ENCODE measurements at regions not wholly inside any gene's neighbourhood (a gene's known extent, or its start where the extent isn't known, plus 50 kb on each side); places are given as distances from the start of the nearest gene placed in this dataset.
"Not testable (repeated sequence)": the region's sequence is repeated elsewhere in the genome, so short reads cannot be mapped to it uniquely, and the experiment has no call there.

DNA sequence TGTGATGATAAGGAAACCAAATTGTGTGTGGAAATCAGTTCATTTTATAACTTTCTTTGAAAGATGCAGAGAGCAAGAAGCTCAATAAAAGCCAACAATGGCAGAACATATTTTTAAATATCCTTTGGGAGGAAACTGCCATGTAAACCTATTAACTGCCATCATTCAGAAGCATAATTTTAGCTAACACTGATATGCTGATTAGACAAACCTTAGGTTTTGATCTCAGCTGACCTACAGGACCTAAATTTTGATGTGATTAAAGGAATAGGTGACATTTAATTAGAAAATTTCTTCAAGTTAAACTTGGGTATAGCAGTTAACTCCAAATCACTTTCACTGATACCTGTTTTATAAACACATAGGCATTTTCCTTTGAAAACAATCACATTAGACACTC, 187.1 kb downstream of the TFAP2B start:
- intact Hi-C loops (cut with DNase I), result no loop called here
- TF ChIP-seq, protein P1, sequence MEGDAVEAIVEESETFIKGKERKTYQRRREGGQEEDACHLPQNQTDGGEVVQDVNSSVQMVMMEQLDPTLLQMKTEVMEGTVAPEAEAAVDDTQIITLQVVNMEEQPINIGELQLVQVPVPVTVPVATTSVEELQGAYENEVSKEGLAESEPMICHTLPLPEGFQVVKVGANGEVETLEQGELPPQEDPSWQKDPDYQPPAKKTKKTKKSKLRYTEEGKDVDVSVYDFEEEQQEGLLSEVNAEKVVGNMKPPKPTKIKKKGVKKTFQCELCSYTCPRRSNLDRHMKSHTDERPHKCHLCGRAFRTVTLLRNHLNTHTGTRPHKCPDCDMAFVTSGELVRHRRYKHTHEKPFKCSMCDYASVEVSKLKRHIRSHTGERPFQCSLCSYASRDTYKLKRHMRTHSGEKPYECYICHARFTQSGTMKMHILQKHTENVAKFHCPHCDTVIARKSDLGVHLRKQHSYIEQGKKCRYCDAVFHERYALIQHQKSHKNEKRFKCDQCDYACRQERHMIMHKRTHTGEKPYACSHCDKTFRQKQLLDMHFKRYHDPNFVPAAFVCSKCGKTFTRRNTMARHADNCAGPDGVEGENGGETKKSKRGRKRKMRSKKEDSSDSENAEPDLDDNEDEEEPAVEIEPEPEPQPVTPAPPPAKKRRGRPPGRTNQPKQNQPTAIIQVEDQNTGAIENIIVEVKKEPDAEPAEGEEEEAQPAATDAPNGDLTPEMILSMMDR (IDR thresholded peaks at IDR 0.05), result no peak
- TF ChIP-seq POLR2A (IDR thresholded peaks at IDR 0.05), result no peak

GRCh38 chr6:51007237-51007636, 188.6 kb downstream of the TFAP2B start:
- H3K4me1 ChIP-seq, result no peaks in the 10 kb centered on the region
- no peaks in the 10 kb centered on the region for H3K9me3 ChIP-seq
- H3K27me3 ChIP-seq, result no peaks in the 10 kb centered on the region
- intact Hi-C loops (cut with DNase I), result no loop called here
- TF ChIP-seq, protein P1 (IDR thresholded peaks at IDR 0.05), result no peak
- no peak for TF ChIP-seq POLR2A (IDR thresholded peaks at IDR 0.05)
- H3K27ac ChIP-seq, result no peak overlapping the region
- no peaks in the 10 kb centered on the region for H3K36me3 ChIP-seq
- DNase-seq, result no peak
- no peak overlapping the region for H3K4me3 ChIP-seq

More for the DNA sequence above, 187.1 kb downstream of the TFAP2B start:
- Histone ChIP-seq H3K36me3 (no peaks in the 10 kb centered on the region), H3K27ac (no peak overlapping the region), H3K27me3 (no peaks in the 10 kb centered on the region), H3K4me3 (no peak overlapping the region), H3K9me3 (no peaks in the 10 kb centered on the region), H3K4me1 (no peaks in the 10 kb centered on the region)
- no peak for DNase-seq

DNA sequence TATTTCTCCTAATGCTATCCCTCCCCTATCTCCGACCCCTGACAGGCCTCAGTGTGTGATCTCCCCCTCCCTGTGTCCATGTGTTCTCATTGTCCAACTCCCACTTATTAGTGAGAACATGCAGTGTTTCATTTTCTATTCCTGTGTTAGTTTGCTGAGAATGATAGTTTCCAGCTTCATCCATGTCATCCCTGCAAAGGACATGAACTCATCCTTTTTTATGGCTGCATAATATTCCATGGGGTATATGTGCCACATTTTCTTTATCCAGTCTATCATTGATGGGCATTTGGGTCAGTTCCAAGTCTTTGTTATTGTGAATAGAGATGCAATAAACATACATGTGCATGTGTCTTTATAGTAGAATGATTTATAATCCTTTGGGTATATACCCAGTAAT, 190.0 kb downstream of the TFAP2B start:
- H3K27ac ChIP-seq; DNase-seq; H3K4me1 ChIP-seq; H3K36me3 ChIP-seq; intact Hi-C loops (cut with DNase I); H3K4me3 ChIP-seq; H3K9me3 ChIP-seq; H3K27me3 ChIP-seq: not testable (repeated sequence)
- 54 to 95% methylated on average over 1 of the region's 1 CpG for WGBS, 2 donors

DNA sequence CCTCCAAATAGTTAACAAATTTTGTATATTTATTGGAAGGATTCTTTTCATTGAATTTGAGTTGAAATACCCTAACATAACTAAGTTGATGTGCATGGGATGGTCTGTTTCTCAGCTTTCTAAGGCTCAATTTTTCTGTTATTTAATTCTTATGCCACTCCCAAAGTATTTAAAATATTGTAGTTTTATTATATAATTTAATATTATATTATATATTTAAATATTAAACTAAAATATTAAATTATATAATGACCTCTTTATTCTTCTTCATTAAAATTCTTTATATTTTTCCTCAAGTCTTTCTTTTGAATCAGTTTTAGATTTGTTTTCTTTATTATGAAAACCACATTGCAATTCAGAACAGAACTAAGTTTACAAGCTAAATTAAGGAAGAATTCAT, 194.7 kb downstream of the TFAP2B start:
- DNase-seq, result no peak
- no peak for TF ChIP-seq POLR2A (IDR thresholded peaks at IDR 0.05)
- TF ChIP-seq, protein P1 (IDR thresholded peaks at IDR 0.05), result no peak
- H3K27ac ChIP-seq, result no peak overlapping the region

GRCh38 chr6:51015394-51015793, 196.7 kb downstream of the TFAP2B start:
- Histone ChIP-seq H3K36me3 (no peaks in the 10 kb centered on the region), H3K4me1 (no peaks in the 10 kb centered on the region), H3K27ac (no peak overlapping the region), H3K9me3 (no peaks in the 10 kb centered on the region), H3K27me3 (no peaks in the 10 kb centered on the region), H3K4me3 (no peak overlapping the region)
- DNase-seq, result no peak
- TF ChIP-seq POLR2A (IDR thresholded peaks at IDR 0.05), result no peak
- TF ChIP-seq, protein P1 (IDR thresholded peaks at IDR 0.05), result no peak
- 80 to 91% methylated on average over 6 of the region's 6 CpGs for WGBS, 2 donors
- intact Hi-C loops (cut with DNase I), result no loop called here

More for the DNA sequence above, 194.7 kb downstream of the TFAP2B start:
- intact Hi-C loops (cut with DNase I), result no loop called here
- Histone ChIP-seq H3K27me3 (no peaks in the 10 kb centered on the region), H3K9me3 (no peaks in the 10 kb centered on the region), H3K4me1 (no peaks in the 10 kb centered on the region), H3K4me3 (no peak overlapping the region), H3K36me3 (no peaks in the 10 kb centered on the region)

DNA sequence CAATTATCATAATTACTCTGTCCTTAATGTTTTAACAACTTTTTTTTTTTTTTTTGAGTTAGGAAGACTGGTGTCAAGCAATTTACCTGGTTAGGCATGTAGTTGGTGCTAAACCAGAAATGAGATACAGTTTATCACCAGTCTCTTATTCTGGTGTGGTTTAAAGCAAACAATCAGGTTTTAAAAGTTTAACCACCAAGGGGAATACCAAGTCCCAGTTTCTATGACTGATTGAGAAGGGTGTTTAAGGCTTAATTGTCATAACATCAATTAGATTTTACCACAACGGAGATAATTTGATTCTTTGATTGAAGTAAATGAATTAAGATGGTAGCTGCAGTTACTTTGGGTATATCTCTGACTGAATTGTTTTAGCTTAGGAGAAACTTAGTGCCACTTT, 197.8 kb downstream of the TFAP2B start:
- H3K27me3 ChIP-seq, result no peaks in the 10 kb centered on the region
- H3K27ac ChIP-seq, result no peak overlapping the region
- TF ChIP-seq, protein P1 (IDR thresholded peaks at IDR 0.05), result no peak
- TF ChIP-seq POLR2A (IDR thresholded peaks at IDR 0.05), result no peak
- H3K9me3 ChIP-seq, result no peaks in the 10 kb centered on the region
- intact Hi-C loops (cut with DNase I), result no loop called here
- no peaks in the 10 kb centered on the region for H3K36me3 ChIP-seq
- WGBS, 2 donors, result 53 to 84% methylated on average over 1 of the region's 1 CpG
- H3K4me1 ChIP-seq, result no peaks in the 10 kb centered on the region
- DNase-seq, result no peak
- H3K4me3 ChIP-seq, result no peak overlapping the region

Measured in esophagus squamous epithelium (tissue), 5 donors.